ENCODE measurements at regions not wholly inside any gene's neighbourhood (a gene's known extent, or its start where the extent isn't known, plus 50 kb on each side); places are given as distances from the start of the nearest gene placed in this dataset.

DNA sequence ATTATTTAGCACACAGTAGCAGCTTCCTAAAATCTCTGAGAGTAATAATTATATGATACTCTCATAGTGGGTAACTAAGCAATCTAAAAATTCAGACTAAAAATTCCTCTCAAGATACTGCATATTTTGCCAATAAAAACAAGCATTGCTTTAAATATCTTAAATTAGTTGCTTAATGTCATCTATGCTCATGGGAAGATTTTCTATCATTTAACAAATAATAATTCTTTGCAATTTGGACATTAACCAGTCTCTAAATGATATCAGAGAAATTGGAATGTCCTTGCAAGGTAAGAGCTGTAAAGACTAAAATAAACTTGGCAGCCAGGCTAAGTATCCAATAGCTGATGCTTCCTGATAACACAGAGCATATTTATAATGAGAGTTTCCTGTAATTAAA is 221.8 kb downstream of the SNCAIP start:
- H3K9me3 ChIP-seq (ENCODE audit: low read depth, low read length, poor library complexity, severe bottlenecking) = no peaks in the 10 kb centered on the region
- no peaks in the 10 kb centered on the region for H3K4me1 ChIP-seq (ENCODE audit: insufficient read depth, low read length, poor library complexity, severe bottlenecking)
- BruUV-seq (replicated peaks) = no TSS peak
- TF ChIP-seq EZH2 (IDR thresholded peaks at IDR 0.05; ENCODE audit: borderline replicate concordance, low read depth, low read length, poor library complexity, severe bottlenecking) (no peak), CTCF (conservative IDR thresholded peaks at IDR 0.05; ENCODE audit: low read depth, low read length) (no peak)
- no peak for DNase-seq (ENCODE audit: low spot score)
- ChIA-PET CTCF (no interaction called here), POLR2A (ENCODE audit: low non-redundant PET) (no interaction called here)
- no peak overlapping the region for H3K27ac ChIP-seq (ENCODE audit: low read depth, low read length, poor library complexity, severe bottlenecking)
- no peaks in the 10 kb centered on the region for H3K36me3 ChIP-seq (ENCODE audit: insufficient read depth, low read length, poor library complexity, severe bottlenecking)
- intact Hi-C loops (cut with micrococcal nuclease; ENCODE audit: unreplicated experiment) = no loop called here
- H3K27me3 ChIP-seq (replicated peaks; ENCODE audit: insufficient read depth, low read depth, low read length, poor library complexity) = peaks cover 41% of the 10 kb centered on the region
- H3K4me3 ChIP-seq (ENCODE audit: low read depth, low read length, poor library complexity, severe bottlenecking) = no peak overlapping the region

DNA sequence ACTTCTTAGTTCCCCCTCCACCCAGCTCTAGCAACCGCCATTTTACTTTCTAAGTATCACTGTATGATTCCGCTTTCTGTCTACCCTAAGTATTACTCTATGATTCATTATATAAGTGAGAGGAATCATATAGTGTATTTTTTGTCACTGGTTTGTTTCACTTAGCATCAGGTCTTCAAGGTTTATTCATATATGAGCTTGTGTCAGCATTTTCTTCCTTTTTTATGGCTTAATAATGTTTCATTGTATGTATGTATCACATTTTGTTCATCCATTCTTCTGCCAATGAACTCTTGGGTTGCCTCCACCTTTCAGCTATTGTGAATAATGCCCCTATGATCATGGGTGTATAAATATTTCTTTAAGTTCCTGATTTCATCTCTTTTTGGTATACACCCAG is 222.8 kb downstream of the SNCAIP start:
- POLR2A ChIA-PET (ENCODE audit: low non-redundant PET) = no interaction called here
- TF ChIP-seq EZH2 (IDR thresholded peaks at IDR 0.05; ENCODE audit: borderline replicate concordance, low read depth, low read length, poor library complexity, severe bottlenecking) = no peak
- TF ChIP-seq CTCF (conservative IDR thresholded peaks at IDR 0.05; ENCODE audit: low read depth, low read length) = no peak
- CTCF ChIA-PET = no interaction called here

DNA sequence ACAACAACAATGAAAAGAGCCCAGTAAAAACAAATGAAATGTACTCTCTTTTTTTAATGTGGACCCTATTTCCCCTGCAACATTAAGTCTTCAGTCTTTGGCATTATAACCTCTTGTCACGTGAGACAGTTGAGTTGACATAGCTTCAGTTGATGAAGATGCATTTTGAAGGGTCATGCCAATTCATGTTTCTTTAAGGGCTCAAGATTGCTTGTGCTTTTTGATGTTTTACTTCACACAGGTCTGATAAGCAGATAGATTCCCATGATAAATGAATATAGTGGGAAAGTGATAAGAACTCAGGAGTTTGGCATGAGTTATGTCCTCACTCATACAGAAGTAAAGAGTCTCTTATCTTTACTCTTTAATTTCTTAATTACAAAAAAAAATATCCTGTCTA is 229.4 kb downstream of the SNCAIP start:
- TF ChIP-seq CTCF (conservative IDR thresholded peaks at IDR 0.05; ENCODE audit: low read depth, low read length) = no peak
- TF ChIP-seq EZH2 (IDR thresholded peaks at IDR 0.05; ENCODE audit: borderline replicate concordance, low read depth, low read length, poor library complexity, severe bottlenecking) = no peak
- intact Hi-C loops (cut with micrococcal nuclease; ENCODE audit: unreplicated experiment) = no loop called here
- H3K27ac ChIP-seq (ENCODE audit: low read depth, low read length, poor library complexity, severe bottlenecking) = no peak overlapping the region
- DNase-seq (ENCODE audit: low spot score) = no peak
- no peaks in the 10 kb centered on the region for H3K36me3 ChIP-seq (ENCODE audit: insufficient read depth, low read length, poor library complexity, severe bottlenecking)
- no peaks in the 10 kb centered on the region for H3K9me3 ChIP-seq (ENCODE audit: low read depth, low read length, poor library complexity, severe bottlenecking)
- POLR2A ChIA-PET (ENCODE audit: low non-redundant PET) = no interaction called here
- H3K27me3 ChIP-seq (replicated peaks; ENCODE audit: insufficient read depth, low read depth, low read length, poor library complexity) = peaks cover 38% of the 10 kb centered on the region
- H3K4me3 ChIP-seq (ENCODE audit: low read depth, low read length, poor library complexity, severe bottlenecking) = no peak overlapping the region
- BruUV-seq (replicated peaks) = no TSS peak
- CTCF ChIA-PET = no interaction called here
- H3K4me1 ChIP-seq (ENCODE audit: insufficient read depth, low read length, poor library complexity, severe bottlenecking) = no peaks in the 10 kb centered on the region

More for the DNA sequence above, 222.8 kb downstream of the SNCAIP start:
- peaks cover 46% of the 10 kb centered on the region for H3K27me3 ChIP-seq (replicated peaks; ENCODE audit: insufficient read depth, low read depth, low read length, poor library complexity)
- no peaks in the 10 kb centered on the region for H3K4me1 ChIP-seq (ENCODE audit: insufficient read depth, low read length, poor library complexity, severe bottlenecking)
- no peak overlapping the region for H3K4me3 ChIP-seq (ENCODE audit: low read depth, low read length, poor library complexity, severe bottlenecking)
- intact Hi-C loops (cut with micrococcal nuclease; ENCODE audit: unreplicated experiment) = no loop called here
- no peaks in the 10 kb centered on the region for H3K36me3 ChIP-seq (ENCODE audit: insufficient read depth, low read length, poor library complexity, severe bottlenecking)
- BruUV-seq (replicated peaks) = no TSS peak
- H3K9me3 ChIP-seq (ENCODE audit: low read depth, low read length, poor library complexity, severe bottlenecking) = no peaks in the 10 kb centered on the region
- no peak for DNase-seq (ENCODE audit: low spot score)
- no peak overlapping the region for H3K27ac ChIP-seq (ENCODE audit: low read depth, low read length, poor library complexity, severe bottlenecking)
